Fibroblast of skin of left biceps (primary cell): ENCODE measurements at regions not wholly inside any gene's neighbourhood (a gene's known extent, or its start where the extent isn't known, plus 50 kb on each side); places are given as distances from the start of the nearest gene placed in this dataset.

ENCODE experiments used
- DNase-seq, 2 experiments: peaks; one replicate each; pipeline ENCODE4 v3.0.0-alpha.2; 2013; ENCODE audit warnings: low read depth in 2 of 2

- no peak for DNase-seq
Measured at GRCh38 chr16:27123795-27124409, 57.2 kb downstream of the C16orf82 start.

GRCh38 chr16:27127308-27127707 is 60.6 kb downstream of the C16orf82 start:
- DNase-seq = peak in 1 of 2 experiments; percentile 2

- no peak for DNase-seq
Measured at GRCh38 chr16:27129401-27129800, 62.7 kb downstream of the C16orf82 start.

GRCh38 chr16:27138257-27138656 is 65.1 kb upstream of the KDM8 start:
- DNase-seq = no peak

DNA sequence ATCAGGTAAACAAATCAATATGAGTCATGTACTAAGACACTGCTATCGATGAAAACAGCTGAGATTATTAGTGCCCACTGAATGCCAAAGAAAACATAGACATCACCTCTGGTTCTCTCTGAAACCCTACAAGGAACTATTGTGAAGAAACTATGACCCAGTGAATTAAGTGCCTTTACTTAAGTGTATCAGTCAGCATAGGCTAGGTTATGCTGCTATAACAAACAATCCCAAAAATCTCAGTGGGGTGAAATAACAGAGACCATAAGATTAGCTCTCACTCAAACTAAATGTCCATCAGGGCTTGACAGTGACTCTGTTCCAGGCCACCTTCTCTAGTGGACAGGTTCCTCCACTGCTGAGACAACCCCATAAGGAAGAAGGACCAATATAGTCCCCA is 57.7 kb upstream of the KDM8 start:
- no peak for DNase-seq

DNA sequence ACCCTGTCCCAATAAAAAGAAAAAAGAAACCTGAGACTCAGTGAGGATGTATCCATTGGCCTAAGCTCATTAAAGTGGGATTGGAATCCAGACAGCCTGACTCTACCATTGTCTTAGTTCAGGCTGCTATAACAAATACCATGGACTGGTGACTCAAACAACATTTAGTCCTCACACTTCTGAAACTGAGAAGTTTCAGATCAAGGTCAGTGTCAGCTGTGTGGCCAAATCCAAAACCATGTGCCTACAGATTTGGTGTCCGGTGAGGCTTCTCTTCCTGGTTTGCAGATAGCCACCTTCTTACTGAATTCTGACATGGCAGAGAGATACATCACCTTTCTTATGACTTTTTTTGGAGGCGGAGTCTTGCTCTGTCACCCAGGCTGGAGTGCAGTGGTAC is 53.3 kb upstream of the KDM8 start:
- DNase-seq = no peak

DNA sequence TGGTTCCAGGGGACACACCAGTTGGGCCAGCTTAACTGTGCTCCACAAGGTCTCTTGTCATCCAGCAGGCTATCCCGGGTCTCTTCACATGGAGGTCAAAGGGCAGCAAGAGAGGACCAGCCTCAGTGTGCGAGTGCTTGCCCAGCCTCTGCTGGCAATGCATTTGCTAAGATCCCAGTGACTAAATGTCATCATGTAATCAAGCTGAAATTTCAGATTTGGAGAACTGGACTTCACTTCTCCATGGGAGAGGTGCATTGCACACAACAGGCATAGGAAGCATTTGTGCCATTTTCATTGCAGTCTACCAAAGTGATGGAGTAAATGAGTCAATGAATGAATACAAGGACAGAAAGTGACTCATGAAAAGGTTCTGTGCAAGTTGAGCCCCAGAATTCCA is 51.2 kb upstream of the KDM8 start:
- no peak for DNase-seq

DNA sequence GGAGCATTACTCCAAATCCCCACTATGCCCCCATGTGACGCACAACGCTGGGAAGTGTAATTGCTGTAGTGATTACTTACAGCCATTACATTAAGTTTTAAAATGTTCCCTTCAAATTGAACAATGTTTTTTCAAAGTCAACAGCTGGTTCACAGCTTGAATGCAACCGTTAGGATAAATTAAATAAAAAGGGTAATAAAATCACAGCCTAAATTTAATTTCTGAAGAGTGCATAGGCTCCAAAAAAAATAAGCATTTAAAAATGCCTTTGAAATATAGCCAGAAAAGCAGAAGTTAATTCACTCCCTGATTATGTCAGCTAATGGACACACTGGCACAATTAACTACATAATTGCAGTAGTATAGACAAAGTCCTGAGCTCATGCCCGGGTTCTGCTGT is 50.5 kb upstream of the KDM8 start:
- DNase-seq = no peak
